ENCODE measurements at regions not wholly inside any gene's neighbourhood (a gene's known extent, or its start where the extent isn't known, plus 50 kb on each side); places are given as distances from the start of the nearest gene placed in this dataset.

GRCh38 chr4:136371231-136371630 is 1161.1 kb downstream of the PCDH18 start:
- Histone ChIP-seq H3K9me3 (no peaks in the 10 kb centered on the region), H3K36me3 (no peaks in the 10 kb centered on the region), H3K4me3 (replicated peaks in 1 of 3) (no peak overlapping the region), H3K27me3 (no peaks in the 10 kb centered on the region), H3K4me1 (no peaks in the 10 kb centered on the region), H3K27ac (no peak overlapping the region)
- no peak for TF ChIP-seq POLR2A (IDR thresholded peaks at IDR 0.05)
- WGBS, 2 donors, result 89 to 92% methylated on average over 2 of the region's 2 CpGs
- DNase-seq, result no peak
- intact Hi-C loops (cut with DNase I), result no loop called here

DNA sequence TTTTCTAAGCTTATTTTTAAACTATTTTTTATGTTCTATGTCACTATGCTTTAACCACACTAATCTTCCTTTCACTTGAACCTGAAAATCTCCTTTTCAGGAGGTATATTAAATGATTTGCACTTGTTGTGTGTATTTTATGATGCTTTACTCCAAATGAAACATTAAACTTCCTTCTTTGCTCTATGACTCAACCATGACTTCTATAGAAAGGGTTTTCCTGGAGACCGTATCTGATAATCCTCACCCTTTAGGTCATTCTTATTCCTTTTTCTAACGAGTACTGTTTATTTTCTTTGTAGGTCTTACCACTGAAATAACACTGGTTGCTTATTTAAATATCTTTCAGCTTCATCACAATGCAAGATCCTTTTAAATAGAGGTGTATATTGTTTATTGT is 1163.2 kb downstream of the PCDH18 start:
- TF ChIP-seq POLR2A (IDR thresholded peaks at IDR 0.05) (no peak), CTCF (IDR thresholded peaks at IDR 0.05) (no peak)
- Histone ChIP-seq H3K36me3 (no peaks in the 10 kb centered on the region), H3K4me3 (replicated peaks in 1 of 3) (no peak overlapping the region), H3K27me3 (no peaks in the 10 kb centered on the region), H3K4me1 (no peaks in the 10 kb centered on the region), H3K9me3 (no peaks in the 10 kb centered on the region), H3K27ac (no peak overlapping the region)
- DNase-seq, result no peak
- intact Hi-C loops (cut with DNase I), result no loop called here
- WGBS, 2 donors, result 46 to 59% methylated on average over 2 of the region's 2 CpGs

- TF ChIP-seq CTCF (IDR thresholded peaks at IDR 0.05), result no peak
- no peak for TF ChIP-seq POLR2A (IDR thresholded peaks at IDR 0.05)
- H3K9me3 ChIP-seq, result no peaks in the 10 kb centered on the region
- intact Hi-C loops (cut with DNase I), result no loop called here
- H3K27ac ChIP-seq, result no peak overlapping the region
- no peak for DNase-seq
- no peaks in the 10 kb centered on the region for H3K36me3 ChIP-seq
- H3K4me1 ChIP-seq, result no peaks in the 10 kb centered on the region
- no peaks in the 10 kb centered on the region for H3K27me3 ChIP-seq
- H3K4me3 ChIP-seq (replicated peaks in 1 of 3), result no peak overlapping the region
Observed at GRCh38 chr4:136357556-136357955, 1174.7 kb downstream of the PCDH18 start.

DNA sequence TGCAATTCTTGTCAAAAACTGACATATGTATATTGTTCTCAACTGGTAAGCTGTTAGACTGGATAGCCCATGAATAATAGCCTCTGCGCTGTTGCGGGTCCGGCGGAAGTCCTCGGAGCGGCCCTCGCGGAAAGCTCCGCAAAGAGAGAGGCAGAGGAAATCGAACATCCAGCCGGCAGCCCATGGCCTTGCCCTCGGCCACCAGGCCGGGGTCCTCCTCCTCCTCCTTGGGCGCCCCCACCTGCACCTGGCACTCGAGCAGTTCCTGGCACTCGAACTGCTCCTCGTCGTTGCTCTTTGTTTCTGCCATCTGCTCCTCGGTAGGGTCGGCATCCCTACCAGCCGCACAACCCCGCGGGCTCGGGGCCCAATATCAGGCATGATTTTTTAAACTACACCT is 1176.3 kb downstream of the PCDH18 start:
- no peaks in the 10 kb centered on the region for H3K9me3 ChIP-seq
- H3K4me3 ChIP-seq (replicated peaks in 1 of 3), result no peak overlapping the region
- H3K27ac ChIP-seq, result no peak overlapping the region
- no peaks in the 10 kb centered on the region for H3K27me3 ChIP-seq
- H3K36me3 ChIP-seq, result no peaks in the 10 kb centered on the region
- WGBS, 2 donors, result 83 to 91% methylated on average over 24 of the region's 24 CpGs
- TF ChIP-seq CTCF (IDR thresholded peaks at IDR 0.05) (no peak), POLR2A (IDR thresholded peaks at IDR 0.05) (no peak)
- no peak for DNase-seq
- H3K4me1 ChIP-seq, result no peaks in the 10 kb centered on the region
- intact Hi-C loops (cut with DNase I), result no loop called here

DNA sequence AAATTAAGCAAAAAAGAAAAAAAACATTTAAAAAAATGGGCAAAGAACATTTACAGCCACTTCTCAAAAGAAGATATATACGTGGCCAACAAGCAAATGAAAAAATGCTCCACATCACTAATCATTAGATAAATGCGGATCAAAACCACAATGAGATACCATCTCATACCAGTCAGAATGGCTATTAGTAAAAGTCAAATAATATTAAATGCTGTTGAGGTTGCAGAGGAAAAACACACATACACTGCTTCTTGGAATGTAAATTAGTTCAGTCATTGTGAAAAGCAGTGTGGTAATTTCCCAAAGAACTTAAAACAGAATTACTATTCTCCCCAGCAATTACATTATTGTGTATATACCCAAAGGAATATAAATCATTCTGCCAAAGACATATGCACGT is 1189.0 kb downstream of the PCDH18 start:
- no peaks in the 10 kb centered on the region for H3K36me3 ChIP-seq
- no peaks in the 10 kb centered on the region for H3K4me1 ChIP-seq
- H3K9me3 ChIP-seq, result no peaks in the 10 kb centered on the region
- DNase-seq, result no peak
- WGBS, 2 donors, result 86 to 87% methylated on average over 3 of the region's 3 CpGs
- H3K4me3 ChIP-seq (replicated peaks in 1 of 3), result no peak overlapping the region
- no peaks in the 10 kb centered on the region for H3K27me3 ChIP-seq
- no peak for TF ChIP-seq POLR2A (IDR thresholded peaks at IDR 0.05)
- no peak for TF ChIP-seq CTCF (IDR thresholded peaks at IDR 0.05)
- intact Hi-C loops (cut with DNase I), result no loop called here
- H3K27ac ChIP-seq, result no peak overlapping the region

- no peak for TF ChIP-seq CTCF (IDR thresholded peaks at IDR 0.05)
- TF ChIP-seq POLR2A (IDR thresholded peaks at IDR 0.05), result no peak
- intact Hi-C loops (cut with DNase I), result no loop called here
- H3K4me3 ChIP-seq (replicated peaks in 1 of 3), result no peak overlapping the region
- 71 to 82% methylated on average over 3 of the region's 3 CpGs for WGBS, 2 donors
- no peaks in the 10 kb centered on the region for H3K9me3 ChIP-seq
- no peaks in the 10 kb centered on the region for H3K4me1 ChIP-seq
- no peaks in the 10 kb centered on the region for H3K27me3 ChIP-seq
- no peaks in the 10 kb centered on the region for H3K36me3 ChIP-seq
- DNase-seq, result no peak
- no peak overlapping the region for H3K27ac ChIP-seq
Observed at GRCh38 chr4:136342666-136343065, 1189.6 kb downstream of the PCDH18 start.
